GM12878 (cell line): ENCODE measurements at regions not wholly inside any gene's neighbourhood (a gene's known extent, or its start where the extent isn't known, plus 50 kb on each side); places are given as distances from the start of the nearest gene placed in this dataset.

Experiments
- ATAC-seq: fragments of 200-7000 bp; cut with Tn5 transposase; 3 replicates; pipeline ENCODE4 v1.9.1; 2020; ENCODE audit warnings: mild to moderate bottlenecking, moderate library complexity
- BruUV-seq: library from RNA; stranded (reverse); fragments of 400-500 nt; replicated peaks from 2 replicates; lab custom pipeline; 2021; lab: Mats Ljungman, UMichigan
- CTCF ChIA-PET: fragments of 300-600 bp; sonication (Branson Sonifier 250); formaldehyde crosslinking; extraction: SDS; loops from one replicate; lab custom pipeline; 2021; ENCODE audit warnings: inconsistent platforms; lab: Yijun Ruan, JAX
- POLR2A ChIA-PET: fragments of 350-600 bp; formaldehyde crosslinking; extraction: SDS; loops from one replicate; lab custom pipeline; 2021; ENCODE audit warnings: inconsistent platforms; lab: Charles Lee
- RAD21 ChIA-PET: fragments of 300-600 bp; sonication (Branson Sonifier 250); formaldehyde crosslinking; loops from one replicate; lab custom pipeline; 2023; ENCODE audit warnings: antibody characterized with exemption; ENCODE audit not compliant: unreplicated experiment; lab: Charles Lee
- SMC1A ChIA-PET: fragments of 300-600 bp; sonication (Branson Sonifier 250); formaldehyde crosslinking; loops from one replicate; lab custom pipeline; 2023; ENCODE audit not compliant: unreplicated experiment, uncharacterized antibody; lab: Charles Lee
- DNase-seq: peaks from one replicate; pipeline ENCODE4 v3.0.0-alpha.2; 2011; ENCODE audit warnings: low read depth, low spot score
- FAIRE-seq: peaks from 3 replicates; lab custom pipeline; 2011; peaks lifted over from hg19 to GRCh38; lab: Jason Lieb, UNC
- H2AFZ ChIP-seq: 2 replicates; pipeline ENCODE4 v1.6.0; 2011; ENCODE audit warnings: low read depth, low read length, control low read depth; ENCODE audit not compliant: control insufficient read depth
- H3K27ac ChIP-seq: 2 replicates; pipeline ENCODE4 v1.5.1; 2011; ENCODE audit warnings: control low read depth; ENCODE audit not compliant: control insufficient read depth, insufficient read depth
- H3K27me3 ChIP-seq, 2 experiments: replicated peaks in 1 of 2; 2 replicates each; pipeline versions ENCODE4 v1.6.0 to v1.6.1; 2011; ENCODE audit warnings: low read length in 1 of 2; ENCODE audit not compliant: control insufficient read depth in 2 of 2, insufficient read depth in 2 of 2
- H3K36me3 ChIP-seq, 2 experiments: 2 replicates each; pipeline ENCODE4 v1.5.1; 2011; ENCODE audit warnings: low read length in 1 of 2; ENCODE audit not compliant: control insufficient read depth in 2 of 2, insufficient read depth in 2 of 2
- H3K4me1 ChIP-seq: 2 replicates; pipeline ENCODE4 v1.6.1; 2011; ENCODE audit warnings: mild to moderate bottlenecking, low read length, moderate library complexity, mixed read lengths; ENCODE audit not compliant: control insufficient read depth, insufficient read depth
- H3K4me2 ChIP-seq: 2 replicates; pipeline ENCODE4 v1.6.0; 2011; ENCODE audit warnings: control low read depth; ENCODE audit not compliant: control insufficient read depth, insufficient read depth
- H3K4me3 ChIP-seq: fragments of 200-600 bp; sonication (generic); 2 replicates; pipeline ENCODE4 v1.5.1; 2016
- H3K79me2 ChIP-seq: 2 replicates; pipeline ENCODE4 v1.6.0; 2011; ENCODE audit warnings: low read length; ENCODE audit not compliant: control insufficient read depth, insufficient read depth
- H3K9ac ChIP-seq: 2 replicates; pipeline ENCODE4 v1.8.0; 2011; ENCODE audit warnings: low read length, control low read depth, mixed read lengths; ENCODE audit not compliant: control insufficient read depth, insufficient read depth
- H3K9me3 ChIP-seq: replicated peaks from 3 replicates; pipeline ENCODE4 v1.5.1; 2011; ENCODE audit warnings: mild to moderate bottlenecking, low read length; ENCODE audit not compliant: control insufficient read depth, insufficient read depth
- H4K20me1 ChIP-seq: 2 replicates; pipeline ENCODE4 v1.6.0; 2011; ENCODE audit not compliant: control insufficient read depth, insufficient read depth
- CBX5 ChIP-seq: sonication (generic); IDR thresholded peaks from 2 replicates; pipeline ENCODE4 v1.6.1; 2016; ENCODE audit warnings: low read depth, moderate library complexity, mild to moderate bottlenecking, inconsistent platforms
- CREB1 ChIP-seq: IDR thresholded peaks from 2 replicates; pipeline ENCODE4 v1.6.1; 2012; ENCODE audit warnings: low read depth, mild to moderate bottlenecking, inconsistent platforms
- EZH2 ChIP-seq: IDR thresholded peaks from 2 replicates; pipeline ENCODE4 v1.6.1; 2012; ENCODE audit warnings: low read depth, mild to moderate bottlenecking, control low read depth, inconsistent platforms, low read length, borderline replicate concordance; ENCODE audit not compliant: control insufficient read depth
- FOS ChIP-seq: IDR thresholded peaks from 3 replicates; pipeline ENCODE4 v1.6.1; 2011; ENCODE audit warnings: borderline replicate concordance; ENCODE audit not compliant: insufficient read length; ENCODE audit errors: extremely low read depth
- HDGF ChIP-seq: fragments of 450-650 bp; IDR thresholded peaks from 2 replicates; pipeline ENCODE4 v1.6.1; 2016; ENCODE audit warnings: antibody characterized with exemption
- IKZF1 ChIP-seq: fragments of 450-650 bp; conservative IDR thresholded peaks from 2 replicates; pipeline ENCODE4 v1.6.1; 2017; ENCODE audit warnings: antibody characterized with exemption, mild to moderate bottlenecking
- JUND ChIP-seq: IDR thresholded peaks from 2 replicates; pipeline ENCODE4 v1.6.1; 2012; ENCODE audit warnings: low read depth, mild to moderate bottlenecking, low read length, improper control_type of control experiment, moderate library complexity
- MTA2 ChIP-seq: fragments of 450-650 bp; IDR thresholded peaks from 2 replicates; pipeline ENCODE4 v1.6.1; 2016; ENCODE audit warnings: low read depth, mild to moderate bottlenecking, moderate library complexity
- SMC3 ChIP-seq: IDR thresholded peaks from 2 replicates; pipeline ENCODE4 v1.6.1; 2011; ENCODE audit warnings: low read length, improper control_type of control experiment, borderline replicate concordance
- WRNIP1 ChIP-seq: IDR thresholded peaks from 2 replicates; pipeline ENCODE4 v1.6.1; 2011; ENCODE audit warnings: low read depth, low read length, improper control_type of control experiment, borderline replicate concordance
- in situ Hi-C: fragments of 300-500 bp; cut with MboI; formaldehyde crosslinking; loops from 9 replicates; pipeline ENCODE4 v1.14.3; 2018; ENCODE audit warnings: mixed read lengths
- intact Hi-C: fragments of 100-400 bp; cut with micrococcal nuclease; formaldehyde crosslinking; loops from one replicate; pipeline ENCODE4 v1.14.2; 2022; ENCODE audit not compliant: unreplicated experiment
- TF ChIP-seq, protein P1 (sequence below): IDR thresholded peaks from 2 replicates; pipeline ENCODE4 v1.6.1; 2011; ENCODE audit warnings: borderline replicate concordance, low read depth, mild to moderate bottlenecking, moderate library complexity, low read length; ENCODE audit not compliant: insufficient read depth, poor library complexity, severe bottlenecking
- TF ChIP-seq, protein P2 (sequence below): fragments of 150-350 bp; IDR thresholded peaks from 2 replicates; pipeline ENCODE4 v1.6.1; 2014; ENCODE audit warnings: mild to moderate bottlenecking, low read depth, low read length
- TF ChIP-seq, protein P3 (sequence below): fragments of 450-650 bp; IDR thresholded peaks from 2 replicates; pipeline ENCODE4 v1.6.1; 2014; ENCODE audit warnings: mild to moderate bottlenecking
- TF ChIP-seq, protein P4 (sequence below): IDR thresholded peaks from 2 replicates; pipeline ENCODE4 v1.6.1; 2012; ENCODE audit warnings: improper control_type of control experiment, low read depth, low read length; ENCODE audit not compliant: insufficient replicate concordance

GRCh38 chr15:39285071-39285470 lies 295.8 kb upstream of the THBS1 start (continued):
- TF ChIP-seq, protein P1, sequence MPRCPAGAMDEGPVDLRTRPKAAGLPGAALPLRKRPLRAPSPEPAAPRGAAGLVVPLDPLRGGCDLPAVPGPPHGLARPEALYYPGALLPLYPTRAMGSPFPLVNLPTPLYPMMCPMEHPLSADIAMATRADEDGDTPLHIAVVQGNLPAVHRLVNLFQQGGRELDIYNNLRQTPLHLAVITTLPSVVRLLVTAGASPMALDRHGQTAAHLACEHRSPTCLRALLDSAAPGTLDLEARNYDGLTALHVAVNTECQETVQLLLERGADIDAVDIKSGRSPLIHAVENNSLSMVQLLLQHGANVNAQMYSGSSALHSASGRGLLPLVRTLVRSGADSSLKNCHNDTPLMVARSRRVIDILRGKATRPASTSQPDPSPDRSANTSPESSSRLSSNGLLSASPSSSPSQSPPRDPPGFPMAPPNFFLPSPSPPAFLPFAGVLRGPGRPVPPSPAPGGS: no peak
- TF ChIP-seq IKZF1 (no peak), HDGF (no peak)

- H3K27ac ChIP-seq: no peak overlapping the region
- no peaks in the 10 kb centered on the region for H3K79me2 ChIP-seq
- H3K9ac ChIP-seq: no peak overlapping the region
- POLR2A ChIA-PET: no interaction called here
- RAD21 ChIA-PET: no interaction called here
- ATAC-seq: no peak
- no TSS peak for BruUV-seq
- peaks cover 0 to 2% of the 10 kb centered on the region in 2 experiments; a peak in 2 of 4 replicates for H3K27me3 ChIP-seq
- no peaks in the 10 kb centered on the region for H4K20me1 ChIP-seq
- intact Hi-C loops (no loop called here), in situ Hi-C loops (no loop called here)
- H3K4me1 ChIP-seq: no peaks in the 10 kb centered on the region
- H3K4me3 ChIP-seq: no peak overlapping the region
- CTCF ChIA-PET: no interaction called here
- no peak for FAIRE-seq
- H2AFZ ChIP-seq: no peak overlapping the region
- DNase-seq: no peak
- no peaks in the 10 kb centered on the region for H3K9me3 ChIP-seq
- no peaks in the 10 kb centered on the region for H3K36me3 ChIP-seq
- SMC1A ChIA-PET: no interaction called here
- no peak overlapping the region for H3K4me2 ChIP-seq
- TF ChIP-seq JUND: no peak
- TF ChIP-seq, protein P2, sequence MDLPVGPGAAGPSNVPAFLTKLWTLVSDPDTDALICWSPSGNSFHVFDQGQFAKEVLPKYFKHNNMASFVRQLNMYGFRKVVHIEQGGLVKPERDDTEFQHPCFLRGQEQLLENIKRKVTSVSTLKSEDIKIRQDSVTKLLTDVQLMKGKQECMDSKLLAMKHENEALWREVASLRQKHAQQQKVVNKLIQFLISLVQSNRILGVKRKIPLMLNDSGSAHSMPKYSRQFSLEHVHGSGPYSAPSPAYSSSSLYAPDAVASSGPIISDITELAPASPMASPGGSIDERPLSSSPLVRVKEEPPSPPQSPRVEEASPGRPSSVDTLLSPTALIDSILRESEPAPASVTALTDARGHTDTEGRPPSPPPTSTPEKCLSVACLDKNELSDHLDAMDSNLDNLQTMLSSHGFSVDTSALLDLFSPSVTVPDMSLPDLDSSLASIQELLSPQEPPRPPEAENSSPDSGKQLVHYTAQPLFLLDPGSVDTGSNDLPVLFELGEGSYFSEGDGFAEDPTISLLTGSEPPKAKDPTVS: no peak
- no peak for TF ChIP-seq CBX5
- no peak for TF ChIP-seq FOS
- TF ChIP-seq, protein P3, sequence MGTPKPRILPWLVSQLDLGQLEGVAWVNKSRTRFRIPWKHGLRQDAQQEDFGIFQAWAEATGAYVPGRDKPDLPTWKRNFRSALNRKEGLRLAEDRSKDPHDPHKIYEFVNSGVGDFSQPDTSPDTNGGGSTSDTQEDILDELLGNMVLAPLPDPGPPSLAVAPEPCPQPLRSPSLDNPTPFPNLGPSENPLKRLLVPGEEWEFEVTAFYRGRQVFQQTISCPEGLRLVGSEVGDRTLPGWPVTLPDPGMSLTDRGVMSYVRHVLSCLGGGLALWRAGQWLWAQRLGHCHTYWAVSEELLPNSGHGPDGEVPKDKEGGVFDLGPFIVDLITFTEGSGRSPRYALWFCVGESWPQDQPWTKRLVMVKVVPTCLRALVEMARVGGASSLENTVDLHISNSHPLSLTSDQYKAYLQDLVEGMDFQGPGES: no peak
- TF ChIP-seq CREB1: no peak
- no peak for TF ChIP-seq SMC3
- TF ChIP-seq, protein P4, sequence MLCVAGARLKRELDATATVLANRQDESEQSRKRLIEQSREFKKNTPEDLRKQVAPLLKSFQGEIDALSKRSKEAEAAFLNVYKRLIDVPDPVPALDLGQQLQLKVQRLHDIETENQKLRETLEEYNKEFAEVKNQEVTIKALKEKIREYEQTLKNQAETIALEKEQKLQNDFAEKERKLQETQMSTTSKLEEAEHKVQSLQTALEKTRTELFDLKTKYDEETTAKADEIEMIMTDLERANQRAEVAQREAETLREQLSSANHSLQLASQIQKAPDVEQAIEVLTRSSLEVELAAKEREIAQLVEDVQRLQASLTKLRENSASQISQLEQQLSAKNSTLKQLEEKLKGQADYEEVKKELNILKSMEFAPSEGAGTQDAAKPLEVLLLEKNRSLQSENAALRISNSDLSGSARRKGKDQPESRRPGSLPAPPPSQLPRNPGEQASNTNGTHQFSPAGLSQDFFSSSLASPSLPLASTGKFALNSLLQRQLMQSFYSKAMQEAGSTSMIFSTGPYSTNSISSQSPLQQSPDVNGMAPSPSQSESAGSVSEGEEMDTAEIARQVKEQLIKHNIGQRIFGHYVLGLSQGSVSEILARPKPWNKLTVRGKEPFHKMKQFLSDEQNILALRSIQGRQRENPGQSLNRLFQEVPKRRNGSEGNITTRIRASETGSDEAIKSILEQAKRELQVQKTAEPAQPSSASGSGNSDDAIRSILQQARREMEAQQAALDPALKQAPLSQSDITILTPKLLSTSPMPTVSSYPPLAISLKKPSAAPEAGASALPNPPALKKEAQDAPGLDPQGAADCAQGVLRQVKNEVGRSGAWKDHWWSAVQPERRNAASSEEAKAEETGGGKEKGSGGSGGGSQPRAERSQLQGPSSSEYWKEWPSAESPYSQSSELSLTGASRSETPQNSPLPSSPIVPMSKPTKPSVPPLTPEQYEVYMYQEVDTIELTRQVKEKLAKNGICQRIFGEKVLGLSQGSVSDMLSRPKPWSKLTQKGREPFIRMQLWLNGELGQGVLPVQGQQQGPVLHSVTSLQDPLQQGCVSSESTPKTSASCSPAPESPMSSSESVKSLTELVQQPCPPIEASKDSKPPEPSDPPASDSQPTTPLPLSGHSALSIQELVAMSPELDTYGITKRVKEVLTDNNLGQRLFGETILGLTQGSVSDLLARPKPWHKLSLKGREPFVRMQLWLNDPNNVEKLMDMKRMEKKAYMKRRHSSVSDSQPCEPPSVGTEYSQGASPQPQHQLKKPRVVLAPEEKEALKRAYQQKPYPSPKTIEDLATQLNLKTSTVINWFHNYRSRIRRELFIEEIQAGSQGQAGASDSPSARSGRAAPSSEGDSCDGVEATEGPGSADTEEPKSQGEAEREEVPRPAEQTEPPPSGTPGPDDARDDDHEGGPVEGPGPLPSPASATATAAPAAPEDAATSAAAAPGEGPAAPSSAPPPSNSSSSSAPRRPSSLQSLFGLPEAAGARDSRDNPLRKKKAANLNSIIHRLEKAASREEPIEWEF: no peak
- no peak for TF ChIP-seq EZH2
- TF ChIP-seq WRNIP1: no peak
- no peak for TF ChIP-seq MTA2
Measured at GRCh38 chr15:39285663-39286062, 295.2 kb upstream of the THBS1 start.
